ENCODE measurements at regions not wholly inside any gene's neighbourhood (a gene's known extent, or its start where the extent isn't known, plus 50 kb on each side); places are given as distances from the start of the nearest gene placed in this dataset.

GRCh38 chr20:12159261-12159660 lies 241.6 kb downstream of the BTBD3 start:
- TF ChIP-seq CTCF (IDR thresholded peaks at IDR 0.05; ENCODE audit: low read depth, low read length, missing input control) = no peak
- TF ChIP-seq REST (IDR thresholded peaks at IDR 0.05) = no peak
- TF ChIP-seq RAD21 (IDR thresholded peaks at IDR 0.05) = no peak
- TF ChIP-seq HNF4G (IDR thresholded peaks at IDR 0.05) = no peak
- no peak for TF ChIP-seq SP1 (IDR thresholded peaks at IDR 0.05)
